TTC549 (cell line): ENCODE measurements at regions not wholly inside any gene's neighbourhood (a gene's known extent, or its start where the extent isn't known, plus 50 kb on each side); places are given as distances from the start of the nearest gene placed in this dataset.

ENCODE experiments used
- FAIRE-seq: peaks from 2 replicates; lab custom pipeline; 2012; peaks lifted over from hg19 to GRCh38; lab: Jason Lieb, UNC

- no peak for FAIRE-seq
These were observed 160.6 kb upstream of the RPS6KA3 start for GRCh38 chrX:20427173-20427770.

DNA sequence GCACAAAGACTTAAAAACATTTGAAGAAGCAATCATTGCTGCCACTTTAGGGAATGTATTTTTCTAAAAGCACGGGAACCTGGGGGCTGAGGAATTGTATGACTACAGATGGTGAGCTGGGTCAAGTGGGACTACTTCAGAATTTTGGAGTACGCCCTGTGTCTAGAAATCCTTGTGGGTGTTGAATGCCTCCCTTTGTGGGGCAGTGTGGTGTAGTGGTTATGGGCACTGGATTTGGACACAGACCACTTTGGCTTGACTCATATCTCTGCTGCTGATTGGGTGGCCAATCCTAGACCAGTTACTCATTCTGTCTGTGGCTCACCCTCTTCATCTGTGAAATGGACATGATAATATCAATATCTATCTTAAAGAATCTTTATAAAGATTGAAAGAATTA lies 155.0 kb upstream of the RPS6KA3 start:
- FAIRE-seq: no peak

DNA sequence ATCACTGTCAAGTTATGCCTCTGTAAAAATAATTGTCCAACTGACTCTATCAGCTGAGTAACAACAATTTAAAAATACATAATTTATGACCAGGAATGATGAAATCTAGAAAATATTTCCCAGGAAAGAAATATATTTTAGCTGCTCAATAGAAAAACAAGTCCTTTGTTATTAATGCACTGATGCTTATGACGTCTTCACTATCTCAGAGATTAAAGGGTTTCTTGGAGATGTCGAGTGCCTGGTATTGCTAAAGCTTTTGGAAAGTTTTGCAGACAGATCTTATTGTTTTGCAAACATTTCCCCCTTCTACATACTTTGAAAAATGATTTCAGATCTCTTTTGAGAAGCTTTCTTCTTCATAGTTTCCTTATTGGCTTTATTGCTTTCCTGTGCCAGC lies 154.6 kb upstream of the RPS6KA3 start:
- FAIRE-seq: no peak

GRCh38 chrX:20420058-20420457 lies 153.3 kb upstream of the RPS6KA3 start:
- FAIRE-seq: no peak

- no peak for FAIRE-seq
These were observed 151.9 kb upstream of the RPS6KA3 start for GRCh38 chrX:20418379-20419150.

DNA sequence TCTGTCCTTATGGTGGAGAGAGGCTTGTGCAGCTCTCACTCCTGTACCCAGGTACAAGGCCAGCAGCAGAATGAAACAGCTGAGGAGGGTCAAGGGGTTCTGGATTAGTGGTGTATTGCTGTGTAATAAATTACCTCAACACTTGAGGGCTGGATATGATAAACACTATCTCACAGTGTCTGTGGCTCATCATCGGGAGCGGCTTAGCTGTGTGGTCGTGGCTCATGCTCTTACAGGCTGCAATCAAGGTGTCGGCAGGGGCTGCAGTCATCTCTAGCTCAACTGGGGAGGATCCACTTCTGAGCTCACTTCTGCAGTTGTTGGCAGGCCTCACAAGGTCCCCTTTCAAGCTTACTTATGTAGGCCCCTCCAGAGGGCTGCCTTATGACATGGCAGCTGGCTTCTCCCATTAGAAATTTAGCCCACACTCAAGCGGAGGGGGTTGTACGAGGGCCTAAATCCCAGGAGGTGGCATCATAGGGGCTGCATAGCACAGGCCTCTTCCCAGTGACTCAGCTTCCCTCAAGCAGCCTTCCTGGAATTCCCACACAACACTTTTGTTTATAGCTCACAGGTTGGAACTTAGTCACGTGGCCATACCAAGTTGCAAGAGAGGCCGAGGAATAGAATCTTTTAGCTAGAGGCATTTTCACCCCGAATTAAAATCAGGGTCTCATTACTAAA lies 148.2 kb upstream of the RPS6KA3 start:
- FAIRE-seq: no peak

DNA sequence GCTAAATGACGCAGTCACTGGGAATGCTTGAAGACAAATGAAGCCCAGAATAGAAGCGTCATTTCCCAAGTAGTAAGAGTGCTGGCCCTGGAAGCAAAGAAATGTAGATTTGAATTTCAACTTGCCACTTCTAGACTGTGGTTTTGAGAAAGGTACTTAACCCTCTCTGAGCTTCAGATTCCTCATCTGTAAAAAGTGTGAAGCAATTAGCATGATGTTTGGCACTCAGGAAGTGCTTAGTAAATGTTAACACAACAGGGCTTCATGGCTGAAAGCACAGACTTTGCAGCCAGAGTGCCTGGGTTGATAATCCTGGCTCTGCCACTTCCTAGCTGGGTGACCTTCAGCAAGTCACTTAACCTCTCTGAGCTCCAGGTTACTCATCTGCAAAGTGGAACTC lies 147.4 kb upstream of the RPS6KA3 start:
- FAIRE-seq: no peak

GRCh38 chrX:20412871-20413486 lies 146.3 kb upstream of the RPS6KA3 start:
- no peak for FAIRE-seq

DNA sequence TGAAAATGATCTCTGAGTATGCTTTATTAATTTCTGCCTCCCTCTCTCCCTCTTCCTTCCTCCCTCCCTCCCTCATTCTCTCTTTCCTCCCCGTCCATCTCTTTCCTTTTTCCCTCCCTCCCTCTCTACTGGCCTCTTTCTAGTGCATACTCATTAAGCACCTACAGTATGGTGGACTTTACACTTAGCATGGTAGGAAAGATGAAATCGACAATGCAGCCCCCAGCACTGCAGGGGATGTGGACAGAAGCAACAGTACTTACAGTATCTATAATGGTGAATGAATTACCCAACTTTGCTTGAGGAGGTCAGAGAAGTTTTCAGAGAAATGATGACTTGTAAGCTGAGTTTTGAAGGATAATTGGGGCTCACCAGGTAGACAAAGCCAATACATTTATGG lies 143.8 kb upstream of the RPS6KA3 start:
- no peak for FAIRE-seq

DNA sequence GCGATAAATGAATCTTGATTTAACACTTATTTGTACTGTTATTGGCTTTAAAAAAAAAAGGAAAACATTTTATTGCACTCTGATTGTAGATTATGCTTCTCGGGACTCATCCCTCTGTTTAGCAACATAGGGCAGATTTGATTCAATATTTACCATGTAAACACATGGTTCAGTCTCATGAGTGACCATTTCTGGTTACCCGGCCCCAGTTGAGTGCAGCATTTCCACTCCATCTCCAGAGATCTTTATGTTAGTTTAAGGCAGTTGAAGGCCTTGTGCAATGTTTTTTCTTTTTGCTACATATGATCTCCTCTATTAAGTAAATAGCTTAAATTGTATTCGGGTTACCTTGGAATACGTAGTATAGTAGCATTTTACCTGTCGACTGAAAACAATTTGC lies 143.3 kb upstream of the RPS6KA3 start:
- FAIRE-seq: no peak

DNA sequence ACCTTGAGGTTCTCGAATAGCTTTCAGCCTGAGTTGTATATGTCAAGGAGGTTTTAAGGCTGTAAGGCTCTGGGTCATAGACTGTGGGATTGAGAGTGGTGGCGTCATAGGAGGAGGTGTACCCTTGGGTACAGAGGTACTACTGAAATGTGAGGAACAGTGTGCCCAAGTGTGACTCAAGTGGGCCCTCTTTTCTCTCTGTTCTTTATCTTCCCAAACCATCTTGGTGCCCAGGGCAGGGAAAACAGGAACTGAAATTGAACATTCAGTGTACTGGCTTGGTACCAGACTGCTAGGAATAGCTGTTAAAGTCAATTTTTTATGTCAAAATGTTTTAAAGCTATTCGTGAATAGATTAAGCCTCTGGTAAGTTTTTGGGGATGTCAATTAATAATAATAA lies 136.2 kb upstream of the RPS6KA3 start:
- FAIRE-seq: no peak

DNA sequence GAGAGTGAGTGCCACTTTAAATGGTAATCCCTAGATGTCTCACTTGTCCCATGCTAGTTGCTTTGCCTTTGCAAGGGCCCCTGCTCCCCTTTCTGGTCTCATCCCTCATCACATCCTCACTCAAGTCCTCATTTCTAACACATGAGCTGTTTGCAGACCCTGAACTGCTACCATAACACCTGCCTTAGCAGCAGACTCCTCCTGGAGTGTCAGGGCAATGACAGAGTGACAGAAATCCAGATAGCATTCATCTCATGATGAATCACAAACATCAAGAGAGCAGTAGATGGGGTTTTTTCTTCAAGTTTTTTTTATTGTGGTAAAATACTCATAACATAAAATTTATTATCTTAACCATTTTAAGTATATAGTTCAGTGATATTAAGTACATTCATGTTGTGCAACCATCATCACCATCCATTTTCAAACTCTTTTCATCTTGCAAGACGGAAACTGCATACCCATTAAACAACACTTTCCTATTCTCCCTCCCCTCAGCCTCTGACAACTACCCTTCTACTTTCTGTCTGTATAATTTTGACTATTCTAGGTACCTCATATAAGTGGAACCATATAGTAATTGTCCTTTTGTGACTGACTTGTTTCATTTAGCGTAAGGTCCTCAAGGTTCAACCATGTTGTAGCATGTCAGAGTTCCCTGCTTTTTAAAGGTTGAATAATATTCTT lies 133.2 kb upstream of the RPS6KA3 start:
- no peak for FAIRE-seq

DNA sequence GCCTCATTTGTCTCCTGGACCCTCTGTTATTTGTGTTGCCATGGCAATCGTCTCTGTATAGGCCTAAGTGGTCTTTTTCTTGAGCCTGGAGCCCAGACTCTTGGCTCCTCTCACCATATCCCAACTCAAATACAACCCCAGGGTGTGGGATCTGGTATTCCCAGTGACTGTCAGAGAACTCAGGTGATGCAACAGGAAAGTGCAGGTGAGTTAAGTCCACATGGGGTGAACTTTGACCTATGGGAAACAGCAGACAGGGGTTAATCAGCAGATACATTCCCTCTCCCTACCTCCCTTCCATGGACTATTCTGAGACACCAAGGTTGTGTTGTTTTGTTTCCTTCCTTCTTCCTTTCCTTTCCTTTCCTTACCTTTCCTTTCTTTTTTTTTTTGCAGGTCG lies 130.9 kb upstream of the RPS6KA3 start:
- FAIRE-seq: no peak

- no peak for FAIRE-seq
These were observed 127.7 kb upstream of the RPS6KA3 start for GRCh38 chrX:20394451-20394850.

GRCh38 chrX:20393944-20394343 lies 127.2 kb upstream of the RPS6KA3 start:
- no peak for FAIRE-seq

GRCh38 chrX:20388594-20388993 lies 121.9 kb upstream of the RPS6KA3 start:
- FAIRE-seq: no peak

DNA sequence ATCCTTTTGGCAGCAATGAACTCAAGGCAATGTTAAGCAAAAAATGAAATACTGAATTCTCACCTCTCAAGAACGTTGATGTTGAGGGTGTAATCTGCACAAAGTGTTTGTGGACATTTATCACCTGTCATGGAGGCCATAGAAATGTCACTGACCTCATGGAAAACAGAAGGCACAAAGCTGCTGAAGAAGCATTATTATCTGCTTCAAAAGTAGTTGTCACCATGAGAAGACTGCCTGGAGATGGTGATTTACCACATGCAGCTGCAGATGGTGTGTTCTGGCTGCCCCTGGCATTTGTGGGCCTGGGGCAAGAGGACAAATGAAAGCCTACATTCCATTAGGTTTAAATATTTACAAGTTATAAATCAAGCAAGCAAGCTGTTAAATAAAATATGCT lies 116.8 kb upstream of the RPS6KA3 start:
- no peak for FAIRE-seq

DNA sequence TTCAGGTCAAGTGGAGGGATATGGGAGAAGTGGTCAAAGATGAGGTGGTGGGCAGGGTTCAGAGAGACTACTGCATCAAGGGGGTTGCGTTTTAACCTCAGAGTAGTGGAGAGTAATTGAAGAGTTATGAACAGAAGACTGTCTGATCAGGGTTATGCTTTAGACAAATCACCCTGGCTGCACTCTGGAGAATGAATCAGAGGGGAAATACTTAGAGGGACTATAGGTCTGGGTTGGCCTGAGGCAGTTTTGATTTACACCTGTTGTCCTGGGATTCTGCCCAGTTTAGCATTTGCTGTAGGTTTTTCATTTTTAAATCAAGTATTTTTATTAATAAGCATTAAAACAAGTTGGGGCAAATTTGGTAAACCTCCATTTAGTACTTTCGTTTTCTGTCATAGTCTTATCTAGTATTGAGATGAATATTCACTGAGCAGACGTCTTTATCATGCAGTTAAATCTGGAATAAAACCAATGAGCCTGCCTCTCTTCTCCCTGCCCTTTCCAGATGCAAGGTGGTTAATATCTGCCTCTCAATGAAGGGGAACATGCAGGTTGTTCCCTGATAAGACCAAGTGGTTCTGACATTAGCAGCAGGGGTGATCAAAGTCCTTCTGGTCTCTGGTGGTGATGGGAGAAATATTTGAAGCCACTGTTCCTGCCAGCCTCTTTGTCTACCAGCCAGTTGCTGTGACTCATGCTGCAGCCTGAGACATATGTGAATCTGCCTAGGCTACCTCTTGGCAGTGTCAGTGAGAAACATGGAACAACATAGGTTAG lies 116.0 kb upstream of the RPS6KA3 start:
- no peak for FAIRE-seq

DNA sequence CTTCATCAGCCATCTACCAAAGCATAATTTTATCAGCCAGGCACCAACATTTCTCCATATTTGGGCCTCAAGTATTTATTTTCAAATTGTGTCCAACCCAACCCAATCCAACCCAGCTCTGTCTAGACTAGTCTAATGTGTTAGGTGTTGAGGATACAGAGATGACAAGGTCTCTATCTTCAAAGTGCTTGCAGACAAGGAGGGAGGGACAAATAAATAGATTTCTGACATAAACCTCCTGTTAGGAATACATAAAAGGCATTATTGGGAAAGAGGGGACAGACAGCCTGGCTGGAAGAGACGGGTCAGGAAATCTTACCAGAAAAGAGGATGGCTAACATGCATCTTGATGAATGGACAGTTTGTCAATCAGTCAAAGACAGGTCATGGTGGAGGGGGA lies 115.4 kb upstream of the RPS6KA3 start:
- no peak for FAIRE-seq

DNA sequence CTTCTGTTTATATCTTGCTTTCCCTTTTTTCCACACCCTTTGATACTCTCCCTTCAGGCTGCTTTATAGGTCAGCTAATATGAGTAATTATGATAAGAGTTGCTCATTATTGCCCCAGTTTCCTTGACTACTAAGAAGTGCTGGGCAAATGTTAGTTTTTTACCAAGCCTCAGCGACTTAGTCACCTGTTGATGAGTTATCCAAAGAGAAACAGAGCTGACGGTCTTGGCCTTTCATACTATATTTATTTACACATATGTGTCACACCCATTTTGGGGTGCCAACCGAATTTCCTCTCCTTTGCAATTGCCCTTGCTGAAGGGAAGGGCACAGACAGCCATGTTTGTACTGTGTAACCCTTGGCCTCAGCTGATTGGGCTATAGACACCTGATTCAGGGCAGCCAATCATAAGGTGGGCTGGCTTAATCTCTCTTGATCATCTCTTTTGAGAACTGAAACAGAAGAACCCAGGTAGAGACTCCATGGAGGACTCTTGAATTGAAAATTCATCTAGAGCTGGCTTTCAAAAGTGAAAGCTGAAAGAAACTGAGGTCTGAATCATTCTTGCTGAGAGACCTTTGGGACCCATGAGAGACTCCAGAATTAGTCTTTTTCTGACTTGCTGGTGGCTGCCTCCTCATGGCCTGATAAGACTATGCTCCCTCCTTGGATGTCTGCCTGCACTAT lies 111.7 kb upstream of the RPS6KA3 start:
- no peak for FAIRE-seq

DNA sequence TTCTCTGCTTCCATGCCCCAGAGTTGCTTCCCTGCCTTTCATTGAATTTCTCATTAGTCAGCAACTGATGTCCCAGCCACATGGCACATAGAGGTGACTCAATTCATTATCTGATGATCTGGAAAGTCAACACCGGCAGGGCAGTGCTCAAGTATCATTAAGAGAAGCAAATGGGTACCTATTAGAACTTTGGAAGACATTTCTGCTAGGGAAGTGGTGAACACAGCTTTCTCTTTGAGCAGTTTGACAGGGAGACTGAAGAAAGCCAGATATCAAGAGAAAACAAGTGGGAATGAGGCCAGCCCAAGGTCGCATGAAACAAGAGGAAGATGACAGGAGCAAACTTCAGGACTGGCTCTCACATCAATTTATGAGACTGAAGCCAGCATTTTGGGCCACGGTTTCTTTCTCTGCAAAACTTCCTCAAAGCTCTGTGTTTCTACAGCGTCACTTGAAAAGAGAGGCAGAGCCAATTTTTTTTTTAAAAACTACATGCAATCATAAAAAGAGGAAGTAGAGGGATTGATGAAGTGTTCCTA lies 108.3 kb upstream of the RPS6KA3 start:
- FAIRE-seq: no peak
